ENCODE measurements at regions not wholly inside any gene's neighbourhood (a gene's known extent, or its start where the extent isn't known, plus 50 kb on each side); places are given as distances from the start of the nearest gene placed in this dataset.

GRCh38 chr10:6704896-6705295 is 124.8 kb upstream of the PRKCQ start:
- TF ChIP-seq CTCF (IDR thresholded peaks at IDR 0.05; ENCODE audit: low read depth, low read length) (no peak), MYC (IDR thresholded peaks at IDR 0.05; ENCODE audit: low read depth, low read length) (no peak), POLR2A (IDR thresholded peaks at IDR 0.05; ENCODE audit: extremely low read depth, insufficient read length) (no peak)

Data from NB4 (cell line).